ENCODE measurements at regions not wholly inside any gene's neighbourhood (a gene's known extent, or its start where the extent isn't known, plus 50 kb on each side); places are given as distances from the start of the nearest gene placed in this dataset.

DNA sequence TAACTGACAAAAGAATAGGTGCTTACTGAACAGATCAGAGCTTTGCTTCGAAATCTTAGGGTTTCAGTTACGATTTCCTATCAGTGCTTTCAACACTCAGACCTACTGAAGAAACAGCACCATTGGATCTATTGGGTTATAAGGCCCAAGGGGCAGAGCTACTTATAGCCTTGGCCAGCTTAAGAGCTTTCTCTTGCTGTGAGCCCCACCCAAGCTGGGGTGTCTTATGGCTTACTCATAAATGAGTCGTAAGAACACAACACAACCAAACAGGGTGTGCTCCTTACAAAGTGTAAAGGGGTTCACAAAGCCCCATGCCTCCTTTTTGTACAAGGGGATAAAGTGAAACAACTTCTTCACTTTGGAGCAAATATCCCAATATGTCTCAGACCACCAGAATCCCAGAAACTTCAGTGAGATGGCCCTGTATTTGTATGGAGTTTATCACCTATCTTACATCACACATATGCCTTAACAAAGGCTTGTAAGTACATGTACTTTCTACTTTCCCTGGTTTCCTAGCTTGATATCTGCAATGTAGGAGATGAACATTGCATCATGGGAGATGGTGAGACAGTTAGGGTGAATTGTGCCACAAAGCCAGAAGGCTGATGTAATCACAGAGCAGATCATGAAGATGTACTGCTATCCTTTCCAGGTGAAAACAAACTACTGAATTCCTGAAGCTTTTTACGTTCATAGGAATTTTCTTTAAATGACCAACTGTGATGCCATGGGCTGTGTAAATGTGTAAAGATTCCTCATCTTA lies 115.5 kb upstream of the GLI2 start:
- TF ChIP-seq POLR2A (IDR thresholded peaks at IDR 0.05): no peak
- TF ChIP-seq, protein P1, sequence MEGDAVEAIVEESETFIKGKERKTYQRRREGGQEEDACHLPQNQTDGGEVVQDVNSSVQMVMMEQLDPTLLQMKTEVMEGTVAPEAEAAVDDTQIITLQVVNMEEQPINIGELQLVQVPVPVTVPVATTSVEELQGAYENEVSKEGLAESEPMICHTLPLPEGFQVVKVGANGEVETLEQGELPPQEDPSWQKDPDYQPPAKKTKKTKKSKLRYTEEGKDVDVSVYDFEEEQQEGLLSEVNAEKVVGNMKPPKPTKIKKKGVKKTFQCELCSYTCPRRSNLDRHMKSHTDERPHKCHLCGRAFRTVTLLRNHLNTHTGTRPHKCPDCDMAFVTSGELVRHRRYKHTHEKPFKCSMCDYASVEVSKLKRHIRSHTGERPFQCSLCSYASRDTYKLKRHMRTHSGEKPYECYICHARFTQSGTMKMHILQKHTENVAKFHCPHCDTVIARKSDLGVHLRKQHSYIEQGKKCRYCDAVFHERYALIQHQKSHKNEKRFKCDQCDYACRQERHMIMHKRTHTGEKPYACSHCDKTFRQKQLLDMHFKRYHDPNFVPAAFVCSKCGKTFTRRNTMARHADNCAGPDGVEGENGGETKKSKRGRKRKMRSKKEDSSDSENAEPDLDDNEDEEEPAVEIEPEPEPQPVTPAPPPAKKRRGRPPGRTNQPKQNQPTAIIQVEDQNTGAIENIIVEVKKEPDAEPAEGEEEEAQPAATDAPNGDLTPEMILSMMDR (IDR thresholded peaks at IDR 0.05): no peak
- DNase-seq (ENCODE audit: low spot score in 2 of 2): no peak
- no peak overlapping the region for H3K4me3 ChIP-seq (ENCODE audit: low read depth, poor library complexity, severe bottlenecking)
- 60 to 62% methylated on average over 4 of the region's 4 CpGs for WGBS, 2 donors
- intact Hi-C loops (cut with DNase I; ENCODE audit: low total_unique reads): no loop called here

DNA sequence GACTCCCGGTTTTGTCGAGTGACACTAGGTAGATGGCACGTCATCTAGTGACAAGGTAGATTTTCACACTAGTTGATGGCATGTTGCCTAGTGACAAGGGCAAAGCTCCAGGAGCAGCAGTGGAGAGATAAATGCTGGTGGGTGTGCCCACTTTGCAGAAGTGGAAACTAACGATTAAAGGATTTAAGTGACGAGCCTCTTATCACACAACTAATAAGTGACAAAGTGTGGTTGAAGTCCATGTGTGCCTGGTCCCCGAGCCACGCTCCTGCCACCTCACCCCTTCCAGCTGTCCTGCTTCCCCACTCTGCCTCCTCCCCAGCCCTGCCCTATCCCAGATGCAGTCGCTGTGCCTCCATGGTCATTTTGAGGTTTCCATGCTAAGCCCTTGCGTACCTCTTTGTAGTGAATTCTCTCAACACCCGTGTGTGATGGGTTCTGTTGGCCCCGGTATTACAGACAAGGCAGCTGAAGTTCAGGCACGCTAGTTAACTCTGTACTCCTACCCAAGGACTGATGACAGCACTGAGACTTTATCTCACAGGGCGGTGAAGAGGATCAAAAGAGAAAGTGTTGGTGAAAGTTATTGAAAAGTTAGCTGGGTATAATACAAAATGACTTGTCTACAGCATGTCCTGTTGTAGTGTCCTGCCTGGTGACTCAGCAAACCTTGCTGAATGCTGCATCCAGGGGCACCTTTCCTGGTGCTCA lies 113.4 kb upstream of the GLI2 start:
- H3K4me3 ChIP-seq (ENCODE audit: low read depth, poor library complexity, severe bottlenecking): no peak overlapping the region
- intact Hi-C loops (cut with DNase I; ENCODE audit: low total_unique reads): no loop called here
- TF ChIP-seq, protein P1 (IDR thresholded peaks at IDR 0.05): no peak
- TF ChIP-seq POLR2A (IDR thresholded peaks at IDR 0.05): no peak
- WGBS, 2 donors: 91 to 95% methylated on average over 13 of the region's 13 CpGs
- DNase-seq (ENCODE audit: low spot score in 2 of 2): no peak

DNA sequence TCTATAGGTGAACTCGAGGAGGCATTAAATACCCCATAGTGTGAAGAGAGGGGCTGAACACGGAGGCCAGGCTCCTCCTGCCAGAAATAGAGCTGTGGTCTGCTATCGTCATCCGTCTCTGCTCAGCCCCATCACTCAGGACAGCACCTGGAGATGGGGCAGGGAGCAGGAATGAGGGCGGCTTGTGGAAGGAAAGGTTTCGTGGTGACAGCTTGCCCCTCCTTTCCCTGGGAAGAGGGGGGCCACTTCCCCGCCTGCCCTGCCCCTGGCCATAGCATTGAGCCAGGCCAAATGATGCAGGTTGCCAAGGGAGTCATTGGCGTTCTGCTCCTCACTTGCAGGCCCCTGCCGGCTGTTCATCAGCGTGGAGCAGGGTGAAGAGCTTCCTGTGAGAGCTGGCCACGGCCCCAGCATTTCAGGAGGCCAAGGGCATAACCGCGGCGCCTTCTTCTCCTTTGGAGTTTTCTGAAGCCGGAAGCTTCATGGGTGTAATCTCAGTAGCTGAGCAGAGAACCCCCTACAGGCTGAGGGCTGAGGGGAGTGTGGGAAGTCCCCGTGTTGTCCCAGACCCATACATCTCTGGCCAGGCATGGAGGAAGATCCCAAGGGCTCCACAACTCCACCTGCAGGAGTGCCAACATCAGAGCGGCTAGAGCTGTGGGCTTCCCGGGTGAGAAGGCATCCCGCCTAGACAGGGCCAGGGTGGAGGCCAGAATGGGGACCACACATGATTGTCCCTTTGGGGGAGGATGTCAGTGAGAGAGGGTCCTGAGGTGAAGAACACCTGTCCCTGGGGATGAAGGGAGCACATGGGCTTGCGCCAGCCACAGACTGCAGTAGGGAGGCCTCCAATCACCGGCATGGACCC lies 112.5 kb upstream of the GLI2 start:
- DNase-seq (ENCODE audit: low spot score in 2 of 2): no peak
- TF ChIP-seq, protein P1 (IDR thresholded peaks at IDR 0.05): no peak
- no peak for TF ChIP-seq POLR2A (IDR thresholded peaks at IDR 0.05)
- H3K4me3 ChIP-seq (ENCODE audit: low read depth, poor library complexity, severe bottlenecking): no peak overlapping the region
- 86 to 89% methylated on average over 18 to 20 of the region's 21 CpGs for WGBS, 2 donors
- intact Hi-C loops (cut with DNase I; ENCODE audit: low total_unique reads): no loop called here

DNA sequence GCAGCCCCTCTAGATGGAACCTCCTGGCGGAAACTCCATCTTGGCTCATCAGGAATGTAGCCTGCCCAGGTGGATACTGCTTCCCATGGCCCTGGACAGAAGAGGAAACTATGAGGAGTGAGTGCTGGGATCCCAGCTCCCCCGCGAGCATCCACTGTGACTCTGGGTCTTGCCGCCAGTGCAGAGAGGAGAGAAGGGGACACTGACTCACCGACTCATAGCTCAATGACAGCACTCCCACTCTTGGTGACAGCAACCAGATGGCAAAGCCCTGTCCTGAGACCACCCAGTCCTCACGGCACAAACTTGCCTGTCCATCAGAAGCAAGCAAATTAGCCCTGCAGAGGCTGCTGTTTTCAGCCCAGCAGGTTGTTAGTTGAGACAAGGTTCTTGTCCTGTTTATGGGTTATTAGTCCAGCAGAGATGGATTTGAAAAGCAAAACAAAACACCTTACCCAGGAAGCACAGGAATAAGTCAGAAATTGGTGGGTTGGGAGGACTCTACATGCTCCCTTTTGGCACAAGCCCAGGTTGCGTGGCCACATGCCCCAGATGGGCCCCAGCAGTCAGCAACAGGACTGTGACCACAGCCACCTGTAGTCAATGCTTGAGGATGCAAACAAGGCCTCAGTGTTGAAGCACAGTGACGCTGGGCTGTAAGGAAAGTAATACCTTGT lies 111.5 kb upstream of the GLI2 start:
- DNase-seq (ENCODE audit: low spot score in 2 of 2): no peak
- H3K4me3 ChIP-seq (ENCODE audit: low read depth, poor library complexity, severe bottlenecking): no peak overlapping the region
- WGBS, 2 donors: 84 to 89% methylated on average over 8 of the region's 8 CpGs
- TF ChIP-seq, protein P1 (IDR thresholded peaks at IDR 0.05): no peak
- no peak for TF ChIP-seq POLR2A (IDR thresholded peaks at IDR 0.05)
- intact Hi-C loops (cut with DNase I; ENCODE audit: low total_unique reads): no loop called here

DNA sequence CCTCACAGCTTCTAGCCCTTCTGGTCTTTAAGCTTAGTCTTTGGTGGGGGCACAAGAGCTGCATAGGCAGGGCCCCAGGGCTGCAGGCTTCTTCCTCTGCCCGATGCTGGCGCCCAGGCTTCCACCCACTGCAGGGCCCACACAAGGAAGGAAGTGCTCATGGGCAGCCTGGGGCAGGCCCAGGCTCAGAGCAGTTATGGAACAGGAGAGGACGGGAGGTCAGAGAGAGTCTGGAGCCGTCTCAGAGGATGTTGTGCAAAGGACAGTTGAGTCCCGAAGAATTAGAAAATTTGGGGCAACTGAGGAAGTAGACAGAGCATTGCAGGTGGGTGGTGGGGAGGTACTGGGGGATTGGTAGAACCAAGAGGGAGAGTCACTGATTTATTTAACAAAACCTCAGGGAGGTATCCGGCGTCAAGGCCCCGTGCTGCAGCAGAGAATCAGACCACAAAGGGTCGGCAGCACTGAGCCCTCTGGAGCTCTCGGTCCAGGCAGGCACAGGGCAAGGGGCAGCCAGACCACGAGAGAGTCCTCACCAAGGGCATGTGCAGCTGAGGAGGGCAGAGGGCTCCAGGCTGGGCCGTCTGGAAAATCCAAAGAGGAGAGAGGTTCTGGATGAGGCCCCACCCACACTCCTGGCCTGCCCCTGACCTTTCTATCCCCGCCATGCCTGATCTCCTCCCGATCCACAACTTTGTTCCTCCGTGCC lies 110.8 kb upstream of the GLI2 start:
- no peak overlapping the region for H3K4me3 ChIP-seq (ENCODE audit: low read depth, poor library complexity, severe bottlenecking)
- no peak for TF ChIP-seq POLR2A (IDR thresholded peaks at IDR 0.05)
- TF ChIP-seq, protein P1 (IDR thresholded peaks at IDR 0.05): no peak
- DNase-seq (ENCODE audit: low spot score in 2 of 2): no peak
- WGBS, 2 donors: 82 to 87% methylated on average over 15 of the region's 15 CpGs
- intact Hi-C loops (cut with DNase I; ENCODE audit: low total_unique reads): no loop called here
